ENCODE measurements at regions not wholly inside any gene's neighbourhood (a gene's known extent, or its start where the extent isn't known, plus 50 kb on each side); places are given as distances from the start of the nearest gene placed in this dataset.

GRCh38 chr9:7287986-7288385, 511.6 kb downstream of the DMAC1 start:
- DNase-seq, result no peak

GRCh38 chr9:7287065-7287464, 512.5 kb downstream of the DMAC1 start:
- DNase-seq, result no peak

- DNase-seq, result no peak
These were observed 513.5 kb downstream of the DMAC1 start for GRCh38 chr9:7286101-7286500.

GRCh38 chr9:7285199-7285598, 514.4 kb downstream of the DMAC1 start:
- no peak for DNase-seq

- no peak for DNase-seq
These were observed 515.1 kb downstream of the DMAC1 start for GRCh38 chr9:7284517-7284916.

- DNase-seq, result no peak
These were observed 515.5 kb downstream of the DMAC1 start for GRCh38 chr9:7284117-7284516.

GRCh38 chr9:7273575-7273974, 515.8 kb downstream of the KDM4C start:
- no peak for DNase-seq

- no peak for DNase-seq
These were observed 509.3 kb downstream of the KDM4C start for GRCh38 chr9:7266911-7267595.

GRCh38 chr9:7265181-7265580, 507.4 kb downstream of the KDM4C start:
- DNase-seq, result no peak

- DNase-seq, result no peak
These were observed 501.9 kb downstream of the KDM4C start for GRCh38 chr9:7259544-7260241.

- no peak for DNase-seq
These were observed 501.1 kb downstream of the KDM4C start for GRCh38 chr9:7258688-7259396.

GRCh38 chr9:7246917-7247522, 489.2 kb downstream of the KDM4C start:
- no peak for DNase-seq

- no peak for DNase-seq
These were observed 488.3 kb downstream of the KDM4C start for GRCh38 chr9:7245976-7246580.

- DNase-seq, result no peak
These were observed 486.1 kb downstream of the KDM4C start for GRCh38 chr9:7243838-7244237.

GRCh38 chr9:7242126-7242525, 484.4 kb downstream of the KDM4C start:
- DNase-seq, result no peak

GRCh38 chr9:7241694-7242093, 483.9 kb downstream of the KDM4C start:
- DNase-seq, result no peak

- no peak for DNase-seq
These were observed 483.0 kb downstream of the KDM4C start for GRCh38 chr9:7240569-7241311.

- DNase-seq, result no peak
These were observed 481.9 kb downstream of the KDM4C start for GRCh38 chr9:7239708-7240107.

- DNase-seq, result no peak
These were observed 480.5 kb downstream of the KDM4C start for GRCh38 chr9:7238247-7238637.

GRCh38 chr9:7237473-7238246, 479.9 kb downstream of the KDM4C start:
- DNase-seq, result no peak

GRCh38 chr9:7236186-7236585, 478.4 kb downstream of the KDM4C start:
- no peak for DNase-seq

- DNase-seq, result no peak
These were observed 476.4 kb downstream of the KDM4C start for GRCh38 chr9:7234144-7234543.

All from stimulated activated CD4-positive, alpha-beta T cell treated with anti-CD3 and anti-CD28 coated beads, Interleukin-4, amount 100 ng/mL, for 4 hours (primary cell).